KMS-11 (cell line): ENCODE measurements at regions not wholly inside any gene's neighbourhood (a gene's known extent, or its start where the extent isn't known, plus 50 kb on each side); places are given as distances from the start of the nearest gene placed in this dataset.

ENCODE experiments used
- H2AFZ ChIP-seq: fragments of 200-600 bp; sonication (generic); 2 replicates; pipeline ENCODE4 v1.6.1; 2016; ENCODE audit warnings: antibody characterized with exemption, mixed run types, low read depth
- H3K27ac ChIP-seq: fragments of 200-600 bp; sonication (generic); 2 replicates; pipeline ENCODE4 v1.6.1; 2016; ENCODE audit warnings: mild to moderate bottlenecking, mixed run types
- H3K27me3 ChIP-seq: fragments of 200-600 bp; sonication (generic); 2 replicates; pipeline ENCODE4 v1.6.1; 2017; ENCODE audit warnings: mild to moderate bottlenecking, low read depth, mixed run types, moderate library complexity; ENCODE audit not compliant: insufficient read depth
- H3K36me3 ChIP-seq: fragments of 200-600 bp; sonication (generic); 2 replicates; pipeline ENCODE4 v1.6.1; 2017; ENCODE audit warnings: mild to moderate bottlenecking, mixed run types; ENCODE audit not compliant: insufficient read depth
- H3K4me1 ChIP-seq: fragments of 200-600 bp; sonication (generic); 2 replicates; pipeline ENCODE4 v1.6.1; 2016; ENCODE audit warnings: mild to moderate bottlenecking, low read depth, mixed run types; ENCODE audit not compliant: poor library complexity, severe bottlenecking
- H3K4me2 ChIP-seq: fragments of 200-600 bp; sonication (generic); 2 replicates; pipeline ENCODE4 v1.7.0; 2016; ENCODE audit warnings: mild to moderate bottlenecking, mixed run types
- H3K4me3 ChIP-seq: fragments of 200-600 bp; sonication (generic); IDR thresholded peaks from 2 replicates; pipeline ENCODE4 v1.6.1; 2017; ENCODE audit warnings: low read depth, low read length, mixed read lengths; ENCODE audit not compliant: insufficient read depth
- H3K79me2 ChIP-seq: fragments of 200-600 bp; sonication (generic); 2 replicates; pipeline ENCODE4 v1.6.1; 2016; ENCODE audit warnings: low read depth, mixed run types; ENCODE audit not compliant: insufficient read depth
- H3K9ac ChIP-seq: fragments of 200-600 bp; sonication (generic); 2 replicates; pipeline ENCODE4 v1.6.1; 2016; ENCODE audit warnings: mild to moderate bottlenecking, mixed run types
- H4K20me1 ChIP-seq: fragments of 200-600 bp; sonication (generic); 2 replicates; pipeline ENCODE4 v1.6.1; 2016; ENCODE audit warnings: mild to moderate bottlenecking, mixed run types; ENCODE audit not compliant: insufficient read depth
- CTCF ChIP-seq: fragments of 200-600 bp; sonication (generic); conservative IDR thresholded peaks from 2 replicates; pipeline ENCODE4 v1.6.1; 2017; ENCODE audit warnings: low read depth, mild to moderate bottlenecking, antibody characterized with exemption, low read length, moderate library complexity, mixed read lengths

GRCh38 chr7:28260969-28261368 lies 80.4 kb upstream of the JAZF1 start:
- H3K4me1 ChIP-seq, result no peaks in the 10 kb centered on the region
- no peaks in the 10 kb centered on the region for H4K20me1 ChIP-seq
- no peak overlapping the region for H2AFZ ChIP-seq
- H3K27ac ChIP-seq, result no peak overlapping the region
- no peaks in the 10 kb centered on the region for H3K79me2 ChIP-seq
- no peaks in the 10 kb centered on the region for H3K36me3 ChIP-seq
- no peaks in the 10 kb centered on the region for H3K27me3 ChIP-seq
- no peak overlapping the region for H3K4me3 ChIP-seq
- H3K9ac ChIP-seq, result no peak overlapping the region
- H3K4me2 ChIP-seq, result no peak overlapping the region
- TF ChIP-seq CTCF, result no peak

GRCh38 chr7:28263622-28264271 lies 83.2 kb upstream of the JAZF1 start:
- Histone ChIP-seq H3K4me3 (no peak overlapping the region), H3K27ac (no peak overlapping the region), H3K4me2 (no peak overlapping the region), H3K9ac (no peak overlapping the region), H3K79me2 (no peaks in the 10 kb centered on the region), H2AFZ (no peak overlapping the region), H3K36me3 (no peaks in the 10 kb centered on the region), H3K4me1 (no peaks in the 10 kb centered on the region), H3K27me3 (no peaks in the 10 kb centered on the region), H4K20me1 (no peaks in the 10 kb centered on the region)
- no peak for TF ChIP-seq CTCF

- no peaks in the 10 kb centered on the region for H4K20me1 ChIP-seq
- no peak for TF ChIP-seq CTCF
- H3K4me2 ChIP-seq, result no peak overlapping the region
- no peaks in the 10 kb centered on the region for H3K36me3 ChIP-seq
- H3K4me3 ChIP-seq, result no peak overlapping the region
- no peaks in the 10 kb centered on the region for H3K4me1 ChIP-seq
- H3K9ac ChIP-seq, result no peak overlapping the region
- H2AFZ ChIP-seq, result no peak overlapping the region
- no peaks in the 10 kb centered on the region for H3K27me3 ChIP-seq
- H3K27ac ChIP-seq, result no peak overlapping the region
- H3K79me2 ChIP-seq, result no peaks in the 10 kb centered on the region
Measured at GRCh38 chr7:28266402-28266801, 85.8 kb upstream of the JAZF1 start.

- Histone ChIP-seq H2AFZ (no peak overlapping the region), H3K27ac (no peak overlapping the region), H3K9ac (no peak overlapping the region), H3K79me2 (no peaks in the 10 kb centered on the region), H3K27me3 (no peaks in the 10 kb centered on the region), H3K4me1 (no peaks in the 10 kb centered on the region), H3K4me3 (no peak overlapping the region), H3K4me2 (no peak overlapping the region), H4K20me1 (no peaks in the 10 kb centered on the region), H3K36me3 (no peaks in the 10 kb centered on the region)
- no peak for TF ChIP-seq CTCF
Measured at GRCh38 chr7:28267012-28267411, 86.4 kb upstream of the JAZF1 start.
